Ovary (tissue), 7 donors: ENCODE measurements at regions not wholly inside any gene's neighbourhood (a gene's known extent, or its start where the extent isn't known, plus 50 kb on each side); places are given as distances from the start of the nearest gene placed in this dataset.
A peak's percentile ranks its signal among the peaks of the same experiment; 100 is the strongest.

Experiments used
- DNase-seq, 5 donors: peaks; one replicate each; pipeline ENCODE4 v3.0.0-alpha.2; 2019 to 2020
- H3K27ac ChIP-seq, 2 donors: fragments of 200-600 bp; one replicate each; pipeline versions ENCODE4 v1.5.1 to v1.8.0; 2019 to 2022
- H3K27me3 ChIP-seq: fragments of 200-600 bp; one replicate; pipeline ENCODE4 v1.8.0; 2022
- H3K36me3 ChIP-seq: fragments of 200-600 bp; sonication (generic); one replicate; pipeline ENCODE4 v1.5.1; 2019
- H3K4me1 ChIP-seq: one replicate; pipeline ENCODE4 v1.8.1; 2013; ENCODE audit warnings: mild to moderate bottlenecking, moderate library complexity; ENCODE audit not compliant: insufficient read depth
- H3K4me3 ChIP-seq: fragments of 200-600 bp; sonication (generic); one replicate; pipeline ENCODE4 v1.5.1; 2017
- H3K9me3 ChIP-seq, 2 donors: fragments of 200-600 bp in 1 of 2; sonication (generic) in 1 of 2; one replicate each; pipeline versions ENCODE4 v1.5.1 to v1.8.1; 2013 to 2019; ENCODE audit warnings: mild to moderate bottlenecking in 1 of 2, moderate library complexity in 1 of 2
- EP300 ChIP-seq: sonication (generic); formaldehyde crosslinking; IDR thresholded peaks from one replicate; pipeline ENCODE4 v1.6.1; 2017; ENCODE audit warnings: antibody characterized with exemption
- POLR2A ChIP-seq: fragments of 450-650 bp; IDR thresholded peaks from one replicate; pipeline ENCODE4 v1.6.1; 2017; ENCODE audit warnings: antibody characterized with exemption, mild to moderate bottlenecking, moderate library complexity
- WGBS, 3 donors: extraction: QIAGEN DNeasy Blood & Tissue Kit in 1 of 3; methylation state at CpG; one replicate each; pipeline versions ENCODE4 v1.1.5 to v1.1.7; 2013 to 2017; 5-methylcytosine and 5-hydroxymethylcytosine counted together
- intact Hi-C, 4 donors: fragments of 100-400 bp; cut with DNase I; formaldehyde crosslinking; loops; one replicate each; pipeline versions ENCODE4 v1.11.0 to v1.15.1; 2022 to 2023
- TF ChIP-seq, protein P1 (sequence below), 3 donors: fragments of 450-650 bp in 2 of 3; fragments of 200-600 bp in 1 of 3; IDR thresholded peaks; one replicate each; pipeline versions ENCODE4 v1.5.1 to v1.8.0; 2016 to 2022; ENCODE audit warnings: antibody characterized with exemption in 3 of 3, mild to moderate bottlenecking in 1 of 3
- donor health status: DM: no; HTN: no; CAD: no; lungs with moderate emphysema.
- donor health status: DM: no; HTN: no; CAD: no.
- donor health status: Bipolar disorder and iron deficiency.
- donor health status: DM: no; HTN: no; CAD: no.
- donor health status: DM: yes; HTN: yes; CAD: no.

GRCh38 chr11:116219171-116219635 lies 553.6 kb downstream of the BUD13 start:
- no peaks in the 10 kb centered on the region for H3K4me1 ChIP-seq
- H3K4me3 ChIP-seq = no peak overlapping the region
- WGBS, 3 donors = 12 to 25% (median 20%) methylated on average over 5 of the region's 5 CpGs
- DNase-seq = no peak
- H3K27ac ChIP-seq = no peak overlapping the region
- TF ChIP-seq EP300 = no peak
- TF ChIP-seq, protein P1, sequence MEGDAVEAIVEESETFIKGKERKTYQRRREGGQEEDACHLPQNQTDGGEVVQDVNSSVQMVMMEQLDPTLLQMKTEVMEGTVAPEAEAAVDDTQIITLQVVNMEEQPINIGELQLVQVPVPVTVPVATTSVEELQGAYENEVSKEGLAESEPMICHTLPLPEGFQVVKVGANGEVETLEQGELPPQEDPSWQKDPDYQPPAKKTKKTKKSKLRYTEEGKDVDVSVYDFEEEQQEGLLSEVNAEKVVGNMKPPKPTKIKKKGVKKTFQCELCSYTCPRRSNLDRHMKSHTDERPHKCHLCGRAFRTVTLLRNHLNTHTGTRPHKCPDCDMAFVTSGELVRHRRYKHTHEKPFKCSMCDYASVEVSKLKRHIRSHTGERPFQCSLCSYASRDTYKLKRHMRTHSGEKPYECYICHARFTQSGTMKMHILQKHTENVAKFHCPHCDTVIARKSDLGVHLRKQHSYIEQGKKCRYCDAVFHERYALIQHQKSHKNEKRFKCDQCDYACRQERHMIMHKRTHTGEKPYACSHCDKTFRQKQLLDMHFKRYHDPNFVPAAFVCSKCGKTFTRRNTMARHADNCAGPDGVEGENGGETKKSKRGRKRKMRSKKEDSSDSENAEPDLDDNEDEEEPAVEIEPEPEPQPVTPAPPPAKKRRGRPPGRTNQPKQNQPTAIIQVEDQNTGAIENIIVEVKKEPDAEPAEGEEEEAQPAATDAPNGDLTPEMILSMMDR (IDR thresholded peaks at IDR 0.05) = no peak
- no peak for TF ChIP-seq POLR2A
- no peaks in the 10 kb centered on the region for H3K27me3 ChIP-seq
- intact Hi-C loops = no loop called here
- H3K9me3 ChIP-seq = no peaks in the 10 kb centered on the region
- no peaks in the 10 kb centered on the region for H3K36me3 ChIP-seq

- H3K27me3 ChIP-seq = no peaks in the 10 kb centered on the region
- 69 to 87% (median 82%) methylated on average over 1 of the region's 1 CpG for WGBS, 3 donors
- no peaks in the 10 kb centered on the region for H3K36me3 ChIP-seq
- H3K9me3 ChIP-seq = no peaks in the 10 kb centered on the region
- TF ChIP-seq POLR2A (no peak), EP300 (no peak)
- TF ChIP-seq, protein P1 (IDR thresholded peaks at IDR 0.05) = no peak
- no peak overlapping the region for H3K27ac ChIP-seq
- H3K4me3 ChIP-seq = no peak overlapping the region
- intact Hi-C loops = no loop called here
- no peak for DNase-seq
- no peaks in the 10 kb centered on the region for H3K4me1 ChIP-seq
Observed at GRCh38 chr11:116217441-116217840, 555.3 kb downstream of the BUD13 start.

- Histone ChIP-seq H3K9me3 (no peaks in the 10 kb centered on the region), H3K27ac (no peak overlapping the region), H3K4me3 (no peak overlapping the region), H3K4me1 (no peaks in the 10 kb centered on the region), H3K36me3 (no peaks in the 10 kb centered on the region), H3K27me3 (no peaks in the 10 kb centered on the region)
- WGBS, 3 donors = 8 to 45% (median 9%) methylated on average over 6 of the region's 6 CpGs
- no peak for DNase-seq
- TF ChIP-seq POLR2A (no peak), EP300 (no peak)
- TF ChIP-seq, protein P1 (IDR thresholded peaks at IDR 0.05) = peak in 1 of 3 donors; percentile 7
- intact Hi-C loops = no loop called here
Observed at GRCh38 chr11:116217006-116217405, 555.8 kb downstream of the BUD13 start.

GRCh38 chr11:116215471-116216113 lies 557.2 kb downstream of the BUD13 start:
- 83 to 93% (median 84%) methylated on average over 4 of the region's 4 CpGs for WGBS, 3 donors
- no peaks in the 10 kb centered on the region for H3K9me3 ChIP-seq
- no peak overlapping the region for H3K4me3 ChIP-seq
- H3K36me3 ChIP-seq = no peaks in the 10 kb centered on the region
- intact Hi-C loops = no loop called here
- H3K27me3 ChIP-seq = no peaks in the 10 kb centered on the region
- TF ChIP-seq, protein P1 (IDR thresholded peaks at IDR 0.05) = no peak
- TF ChIP-seq EP300 = no peak
- TF ChIP-seq POLR2A = no peak
- no peak overlapping the region for H3K27ac ChIP-seq
- DNase-seq = no peak
- H3K4me1 ChIP-seq = no peaks in the 10 kb centered on the region
